H9 (cell line): ENCODE measurements at regions not wholly inside any gene's neighbourhood (a gene's known extent, or its start where the extent isn't known, plus 50 kb on each side); places are given as distances from the start of the nearest gene placed in this dataset.
"Not testable (repeated sequence)": the region's sequence is repeated elsewhere in the genome, so short reads cannot be mapped to it uniquely, and the experiment has no call there.

Source experiments
- DNase-seq: peaks from one replicate; pipeline ENCODE4 v3.0.0-alpha.2; 2017
- H2AFZ ChIP-seq: one replicate; pipeline ENCODE4 v1.6.1; 2013; ENCODE audit warnings: mild to moderate bottlenecking, low read length, control low read depth, moderate library complexity
- H2AK5ac ChIP-seq: 2 replicates; pipeline ENCODE4 v1.6.1; 2013; ENCODE audit warnings: low read length, control low read depth, mixed read lengths; ENCODE audit not compliant: insufficient read length
- H2BK120ac ChIP-seq: one replicate; pipeline ENCODE4 v1.6.1; 2013; ENCODE audit warnings: low read depth, mild to moderate bottlenecking, low read length, control low read depth, inconsistent platforms; ENCODE audit not compliant: poor library complexity, severe bottlenecking
- H2BK12ac ChIP-seq: 2 replicates; pipeline ENCODE4 v1.6.1; 2013; ENCODE audit warnings: low read length, control low read depth, mixed read lengths, low read depth; ENCODE audit not compliant: insufficient read length
- H2BK15ac ChIP-seq: 2 replicates; pipeline ENCODE4 v1.6.1; 2013; ENCODE audit warnings: low read depth, low read length, control low read depth
- H2BK20ac ChIP-seq: one replicate; pipeline ENCODE4 v1.6.1; 2013; ENCODE audit warnings: low read depth, mild to moderate bottlenecking, low read length, control low read depth, inconsistent platforms; ENCODE audit not compliant: poor library complexity, severe bottlenecking
- H2BK5ac ChIP-seq: 2 replicates; pipeline ENCODE4 v1.6.1; 2013; ENCODE audit warnings: low read length, control low read depth, mixed read lengths; ENCODE audit not compliant: insufficient read length
- H3K14ac ChIP-seq: 2 replicates; pipeline ENCODE4 v1.6.1; 2013; ENCODE audit warnings: low read length, control low read depth; ENCODE audit not compliant: insufficient read depth
- H3K18ac ChIP-seq: 2 replicates; pipeline ENCODE4 v1.6.1; 2013; ENCODE audit warnings: low read depth, mild to moderate bottlenecking, mixed read lengths, low read length, control low read depth; ENCODE audit not compliant: insufficient read length
- H3K23ac ChIP-seq: 2 replicates; pipeline ENCODE4 v1.6.1; 2013; ENCODE audit warnings: low read length, control low read depth, mixed read lengths, low read depth; ENCODE audit not compliant: insufficient read length
- H3K23me2 ChIP-seq: 2 replicates; pipeline ENCODE4 v1.6.1; 2013; ENCODE audit warnings: low read depth, mild to moderate bottlenecking, mixed read lengths, low read length, control low read depth; ENCODE audit not compliant: insufficient read length, poor library complexity, severe bottlenecking
- H3K27ac ChIP-seq: 2 replicates; pipeline ENCODE4 v1.5.1; 2013; ENCODE audit warnings: low read length, control low read depth, mixed read lengths, low read depth; ENCODE audit not compliant: insufficient read length
- H3K27me3 ChIP-seq: 2 replicates; pipeline ENCODE4 v1.6.1; 2013; ENCODE audit warnings: low read length, control low read depth, inconsistent platforms; ENCODE audit not compliant: insufficient read depth
- H3K4ac ChIP-seq: 2 replicates; pipeline ENCODE4 v1.6.1; 2013; ENCODE audit warnings: low read depth, mild to moderate bottlenecking, control low read depth, inconsistent platforms, low read length, moderate library complexity
- H3K4me1 ChIP-seq: 2 replicates; pipeline ENCODE4 v1.6.1; 2013; ENCODE audit warnings: low read length, control low read depth, inconsistent platforms; ENCODE audit not compliant: insufficient read depth
- H3K4me2 ChIP-seq: 2 replicates; pipeline ENCODE4 v1.6.1; 2013; ENCODE audit warnings: low read length, control low read depth, mixed read lengths; ENCODE audit not compliant: insufficient read length, insufficient read depth
- H3K56ac ChIP-seq: 2 replicates; pipeline ENCODE4 v1.6.1; 2013; ENCODE audit warnings: low read depth, mild to moderate bottlenecking, mixed read lengths, low read length, control low read depth; ENCODE audit not compliant: insufficient read length
- H3K79me1 ChIP-seq: 2 replicates; pipeline ENCODE4 v1.6.1; 2013; ENCODE audit warnings: low read depth, mild to moderate bottlenecking, moderate library complexity, low read length, control low read depth, inconsistent platforms; ENCODE audit not compliant: insufficient read depth, poor library complexity, severe bottlenecking
- H3K79me2 ChIP-seq: 2 replicates; pipeline ENCODE4 v1.6.1; 2013; ENCODE audit warnings: low read length, control low read depth, inconsistent platforms; ENCODE audit not compliant: insufficient read depth
- H3K9ac ChIP-seq: 2 replicates; pipeline ENCODE4 v1.6.1; 2013; ENCODE audit warnings: low read length, control low read depth, mixed read lengths; ENCODE audit not compliant: insufficient read length; ENCODE audit errors: extremely low read depth
- H3K9me3 ChIP-seq: one replicate; pipeline ENCODE4 v1.6.1; 2013; ENCODE audit warnings: low read depth, low read length, inconsistent platforms; ENCODE audit not compliant: control insufficient read depth
- H3T11ph ChIP-seq: one replicate; pipeline ENCODE4 v1.6.1; 2013; ENCODE audit warnings: mild to moderate bottlenecking, low read length, control low read depth, inconsistent platforms
- H4K20me1 ChIP-seq: one replicate; pipeline ENCODE4 v1.6.1; 2013; ENCODE audit not compliant: control insufficient read depth, insufficient read length, insufficient read depth
- H4K5ac ChIP-seq: 2 replicates; pipeline ENCODE4 v1.6.1; 2013; ENCODE audit warnings: low read depth, mild to moderate bottlenecking, mixed read lengths, low read length, control low read depth; ENCODE audit not compliant: insufficient read length
- H4K8ac ChIP-seq: replicated peaks from 2 replicates; pipeline ENCODE4 v1.6.1; 2013; ENCODE audit warnings: low read length, control low read depth, mixed read lengths, low read depth; ENCODE audit not compliant: insufficient read length
- H4K91ac ChIP-seq: 2 replicates; pipeline ENCODE4 v1.6.1; 2013; ENCODE audit warnings: low read depth, mild to moderate bottlenecking, moderate library complexity, mixed read lengths, low read length, control low read depth; ENCODE audit not compliant: insufficient read length
- H3K27ac Mint-ChIP-seq, 3 experiments: 2 replicates in 2 of 3; 3 replicates in 1 of 3; pipeline ENCODE4 v1.8.0; 2020 to 2021; ENCODE audit warnings: mixed read lengths in 3 of 3, mild to moderate bottlenecking in 1 of 3, moderate library complexity in 1 of 3
- H3K27me3 Mint-ChIP-seq: 2 replicates; pipeline ENCODE4 v1.8.0; 2021; ENCODE audit warnings: low read depth, mild to moderate bottlenecking, moderate library complexity, mixed read lengths
- H3K36me3 Mint-ChIP-seq, 3 experiments: 2 replicates in 2 of 3; 3 replicates in 1 of 3; pipeline ENCODE4 v1.8.0; 2020 to 2021; ENCODE audit warnings: low read depth in 3 of 3, mixed read lengths in 3 of 3; ENCODE audit not compliant: insufficient read depth in 1 of 3
- H3K4me1 Mint-ChIP-seq, 2 experiments: 2 replicates each; pipeline ENCODE4 v1.8.0; 2020; ENCODE audit warnings: mixed read lengths in 2 of 2
- H3K4me3 Mint-ChIP-seq, 2 experiments: 2 replicates in 1 of 2; 3 replicates in 1 of 2; pipeline ENCODE4 v1.8.0; 2020 to 2021; ENCODE audit warnings: mild to moderate bottlenecking in 2 of 2, mixed read lengths in 2 of 2, moderate library complexity in 1 of 2
- H3K9me3 Mint-ChIP-seq, 2 experiments: 2 replicates in 1 of 2; 3 replicates in 1 of 2; pipeline ENCODE4 v1.8.0; 2020; ENCODE audit warnings: mild to moderate bottlenecking in 2 of 2, mixed read lengths in 2 of 2, moderate library complexity in 1 of 2
- WGBS: extraction: QIAGEN DNeasy Blood & Tissue Kit; methylation state at CpG from one replicate; pipeline ENCODE4 v1.1.7; 2013; ENCODE audit warnings: missing lambda C conversion rate, low lambda C conversion rate, mixed read lengths; ENCODE audit not compliant: insufficient read length; ENCODE audit errors: extremely low coverage; 5-methylcytosine and 5-hydroxymethylcytosine counted together
- TF ChIP-seq, protein P1 (sequence below): fragments of 200-600 bp; sonication (generic); conservative IDR thresholded peaks from 3 replicates; pipeline ENCODE4 v1.8.0; 2021; ENCODE audit warnings: antibody characterized with exemption, mild to moderate bottlenecking

DNA sequence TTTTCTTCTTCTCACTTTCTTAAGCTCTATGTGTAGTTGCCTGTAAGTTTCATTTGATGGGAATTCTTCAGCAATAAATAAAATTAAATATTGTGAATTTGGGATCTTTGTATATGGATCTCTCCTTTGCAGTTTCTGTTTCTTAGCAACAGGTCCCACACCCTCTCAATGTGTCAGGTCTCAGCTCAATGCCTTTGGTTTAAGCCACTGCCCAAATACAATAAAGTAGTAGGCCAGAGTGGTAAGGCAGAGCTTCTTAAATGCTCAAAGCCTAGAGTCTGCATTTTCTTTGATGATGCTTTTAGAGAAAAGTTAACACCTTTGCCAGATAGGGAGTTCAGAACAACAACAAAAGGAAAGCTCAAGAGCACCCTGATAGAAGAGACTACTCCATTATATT is 343.7 kb downstream of the NSUN3 start:
- Histone ChIP-seq H3K14ac (no peak overlapping the region), H2BK15ac (no peak overlapping the region), H3K79me1 (no peaks in the 10 kb centered on the region), H3K23ac (no peak overlapping the region), H4K5ac (no peak overlapping the region), H2BK120ac (no peak overlapping the region), H2AK5ac (no peak overlapping the region), H4K8ac (no peak overlapping the region), H4K20me1 (no peaks in the 10 kb centered on the region), H3K56ac (no peak overlapping the region), H4K91ac (no peak overlapping the region), H2BK5ac (no peak overlapping the region), H3K27ac (no peak overlapping the region), H3K9ac (no peak overlapping the region), H2BK20ac (no peak overlapping the region), H3K9me3 (no peaks in the 10 kb centered on the region), H3K4ac (no peak overlapping the region), H2BK12ac (no peak overlapping the region), H3K18ac (no peak overlapping the region), H2AFZ (no peak overlapping the region), H3K4me2 (no peak overlapping the region), H3K79me2 (no peaks in the 10 kb centered on the region), H3T11ph (no peak overlapping the region), H3K4me1 (no peaks in the 10 kb centered on the region), H3K27me3 (no peaks in the 10 kb centered on the region), H3K23me2 (no peaks in the 10 kb centered on the region)
- Mint-ChIP-seq H3K27ac (no peak overlapping the region), H3K4me3 (no peak overlapping the region), H3K27me3 (no peaks in the 10 kb centered on the region), H3K4me1 (peaks cover 0 to 4% of the 10 kb centered on the region in 2 experiments; a peak in 1 of 4 replicates), H3K9me3 (no peaks in the 10 kb centered on the region), H3K36me3 (no peaks in the 10 kb centered on the region)
- TF ChIP-seq, protein P1, sequence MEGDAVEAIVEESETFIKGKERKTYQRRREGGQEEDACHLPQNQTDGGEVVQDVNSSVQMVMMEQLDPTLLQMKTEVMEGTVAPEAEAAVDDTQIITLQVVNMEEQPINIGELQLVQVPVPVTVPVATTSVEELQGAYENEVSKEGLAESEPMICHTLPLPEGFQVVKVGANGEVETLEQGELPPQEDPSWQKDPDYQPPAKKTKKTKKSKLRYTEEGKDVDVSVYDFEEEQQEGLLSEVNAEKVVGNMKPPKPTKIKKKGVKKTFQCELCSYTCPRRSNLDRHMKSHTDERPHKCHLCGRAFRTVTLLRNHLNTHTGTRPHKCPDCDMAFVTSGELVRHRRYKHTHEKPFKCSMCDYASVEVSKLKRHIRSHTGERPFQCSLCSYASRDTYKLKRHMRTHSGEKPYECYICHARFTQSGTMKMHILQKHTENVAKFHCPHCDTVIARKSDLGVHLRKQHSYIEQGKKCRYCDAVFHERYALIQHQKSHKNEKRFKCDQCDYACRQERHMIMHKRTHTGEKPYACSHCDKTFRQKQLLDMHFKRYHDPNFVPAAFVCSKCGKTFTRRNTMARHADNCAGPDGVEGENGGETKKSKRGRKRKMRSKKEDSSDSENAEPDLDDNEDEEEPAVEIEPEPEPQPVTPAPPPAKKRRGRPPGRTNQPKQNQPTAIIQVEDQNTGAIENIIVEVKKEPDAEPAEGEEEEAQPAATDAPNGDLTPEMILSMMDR: no peak
- no peak for DNase-seq

DNA sequence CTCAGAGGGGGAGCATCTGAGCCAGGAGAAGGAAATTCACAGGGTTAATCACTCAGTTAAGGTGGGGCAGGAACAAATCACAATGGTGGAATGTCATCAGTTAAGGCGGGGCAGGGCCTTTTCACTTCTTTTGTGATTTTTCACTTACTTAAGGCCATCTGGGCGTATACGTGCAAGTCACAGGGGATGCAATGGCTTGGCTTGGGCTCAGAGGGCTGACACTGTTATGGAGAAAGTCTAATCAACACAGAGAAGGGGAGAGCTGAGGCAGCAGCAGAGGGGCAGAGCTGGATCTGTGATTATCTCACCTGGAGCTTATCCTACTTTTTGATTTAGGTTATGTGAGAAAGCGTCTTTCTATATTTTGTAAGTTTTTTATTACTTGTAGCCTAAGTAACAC is 350.1 kb downstream of the NSUN3 start:
- H2AK5ac ChIP-seq, H3K14ac ChIP-seq, H3K4me1 ChIP-seq, H3K9me3 ChIP-seq, H3K4ac ChIP-seq, H3K79me1 ChIP-seq, H3K79me2 ChIP-seq, H3K27me3 ChIP-seq, H2BK20ac ChIP-seq, H2AFZ ChIP-seq, H2BK120ac ChIP-seq, H3K56ac ChIP-seq, H4K91ac ChIP-seq, H2BK12ac ChIP-seq, H4K5ac ChIP-seq, H4K8ac ChIP-seq, H3K9ac ChIP-seq, H3K23ac ChIP-seq, H3K23me2 ChIP-seq, H3K4me3 Mint-ChIP-seq, H3K36me3 Mint-ChIP-seq, H2BK5ac ChIP-seq, H4K20me1 ChIP-seq, H3K27me3 Mint-ChIP-seq, H2BK15ac ChIP-seq, H3K4me2 ChIP-seq, H3K9me3 Mint-ChIP-seq, H3T11ph ChIP-seq: not testable (repeated sequence)
- no CpG with 5 or more reads among the region's 4 CpGs for WGBS
- Mint-ChIP-seq H3K27ac (peak overlapping the region; percentile 84 to 98 (median 92)), H3K4me1 (peaks cover 17 to 18% of the 10 kb centered on the region in 2 experiments)
- DNase-seq: peak; percentile 32
- Histone ChIP-seq H3K18ac (peak overlapping the region; percentile 93), H3K27ac (peak overlapping the region; percentile 80)
